GM23338 (cell line): ENCODE measurements at regions not wholly inside any gene's neighbourhood (a gene's known extent, or its start where the extent isn't known, plus 50 kb on each side); places are given as distances from the start of the nearest gene placed in this dataset.

Experiments
- ATAC-seq: fragments of 200-7000 bp; cut with Tn5 transposase; 3 replicates; pipeline ENCODE4 v1.9.1; 2020
- DNase-seq: peaks from one replicate; pipeline ENCODE4 v3.0.0-alpha.2; 2015; ENCODE audit warnings: low spot score
- H2AFZ ChIP-seq: fragments of 200-600 bp; sonication (generic); 2 replicates; pipeline ENCODE4 v1.8.0; 2016; ENCODE audit warnings: antibody characterized with exemption, mild to moderate bottlenecking, moderate library complexity
- H3F3A ChIP-seq: fragments of 200-600 bp; sonication (generic); replicated peaks from 2 replicates; pipeline ENCODE4 v1.8.0; 2017; ENCODE audit warnings: antibody characterized with exemption, mixed run types, low read depth
- H3K27ac ChIP-seq: fragments of 200-600 bp; sonication (generic); 2 replicates; pipeline ENCODE4 v1.6.1; 2016; ENCODE audit warnings: low read depth
- H3K27me3 ChIP-seq: fragments of 200-600 bp; sonication (generic); 2 replicates; pipeline ENCODE4 v1.8.0; 2016; ENCODE audit warnings: mild to moderate bottlenecking, mixed run types, moderate library complexity; ENCODE audit not compliant: insufficient read depth
- H3K36me3 ChIP-seq: fragments of 200-600 bp; sonication (generic); 2 replicates; pipeline ENCODE4 v1.8.0; 2016; ENCODE audit warnings: mild to moderate bottlenecking; ENCODE audit not compliant: insufficient read depth
- H3K4me1 ChIP-seq: fragments of 200-600 bp; sonication (generic); 2 replicates; pipeline ENCODE4 v1.8.0; 2016; ENCODE audit warnings: mild to moderate bottlenecking, moderate library complexity; ENCODE audit not compliant: insufficient read depth
- H3K4me2 ChIP-seq: fragments of 200-600 bp; sonication (generic); 2 replicates; pipeline ENCODE4 v1.7.1; 2017; ENCODE audit warnings: mixed run types
- H3K4me3 ChIP-seq: fragments of 200-600 bp; sonication (generic); 2 replicates; pipeline ENCODE4 v1.6.1; 2016; ENCODE audit warnings: mixed run types
- H3K79me2 ChIP-seq: fragments of 200-600 bp; sonication (generic); replicated peaks from 2 replicates; pipeline ENCODE4 v1.8.0; 2017; ENCODE audit warnings: mild to moderate bottlenecking; ENCODE audit not compliant: insufficient read depth
- H3K9me2 ChIP-seq: fragments of 200-600 bp; sonication (generic); 2 replicates; pipeline ENCODE4 v1.8.0; 2017; ENCODE audit not compliant: insufficient read depth
- H4K20me1 ChIP-seq: fragments of 200-600 bp; sonication (generic); replicated peaks from 2 replicates; pipeline ENCODE4 v1.8.0; 2017; ENCODE audit warnings: mild to moderate bottlenecking; ENCODE audit not compliant: insufficient read depth
- H3K27ac Mint-ChIP-seq: 2 replicates; pipeline ENCODE4 v1.8.0; 2020; ENCODE audit warnings: inconsistent platforms, mild to moderate bottlenecking, moderate library complexity, mixed read lengths
- H3K27me3 Mint-ChIP-seq: 3 replicates; pipeline ENCODE4 v1.8.0; 2022; ENCODE audit warnings: low read depth, mild to moderate bottlenecking, moderate library complexity, mixed read lengths, inconsistent platforms; ENCODE audit not compliant: insufficient read depth, poor library complexity
- H3K36me3 Mint-ChIP-seq: 3 replicates; pipeline ENCODE4 v1.8.0; 2021; ENCODE audit warnings: low read depth, mild to moderate bottlenecking, inconsistent platforms, moderate library complexity, mixed read lengths
- H3K4me1 Mint-ChIP-seq: 3 replicates; pipeline ENCODE4 v1.8.0; 2020; ENCODE audit warnings: mild to moderate bottlenecking, inconsistent platforms, mixed read lengths
- H3K4me3 Mint-ChIP-seq: 3 replicates; pipeline ENCODE4 v1.8.0; 2021; ENCODE audit warnings: moderate library complexity, mild to moderate bottlenecking, inconsistent platforms, mixed read lengths
- H3K9me3 Mint-ChIP-seq: 3 replicates; pipeline ENCODE4 v1.8.0; 2020; ENCODE audit warnings: moderate library complexity, mild to moderate bottlenecking, inconsistent platforms, mixed read lengths
- CREB1 ChIP-seq: fragments of 250-450 bp; sonication (Bioruptor Pico); IDR thresholded peaks from 2 replicates; pipeline ENCODE4 v1.5.0; 2020; ENCODE audit warnings: low read depth, mild to moderate bottlenecking, moderate library complexity
- CTCF ChIP-seq, 2 experiments: fragments of 200-600 bp in 1 of 2; sonication (generic) in 1 of 2; conservative IDR thresholded peaks; 2 replicates each; pipeline versions ENCODE4 v1.5.1 to v1.6.1; 2016 to 2017; ENCODE audit warnings: antibody characterized with exemption in 2 of 2, low read depth in 2 of 2, mild to moderate bottlenecking in 2 of 2, moderate library complexity in 1 of 2
- ETS1 ChIP-seq: IDR thresholded peaks from 2 replicates; pipeline ENCODE4 v1.6.1; 2016; ENCODE audit warnings: antibody characterized with exemption
- EZH2 ChIP-seq: fragments of 200-600 bp; sonication (generic); IDR thresholded peaks from one replicate; pipeline ENCODE4 v1.8.0; 2017; ENCODE audit warnings: antibody characterized with exemption, mild to moderate bottlenecking, low read depth; ENCODE audit not compliant: unreplicated experiment
- EZH2phosphoT487 ChIP-seq: fragments of 200-600 bp; sonication (generic); IDR thresholded peaks from one replicate; pipeline ENCODE4 v1.8.1; 2018; ENCODE audit warnings: antibody characterized with exemption; ENCODE audit not compliant: unreplicated experiment
- JUNB ChIP-seq: IDR thresholded peaks from one replicate; pipeline ENCODE4 v1.6.1; 2016; ENCODE audit warnings: antibody characterized with exemption; ENCODE audit not compliant: unreplicated experiment
- NANOG ChIP-seq: IDR thresholded peaks from 2 replicates; pipeline ENCODE4 v1.6.1; 2016; ENCODE audit warnings: antibody characterized with exemption, borderline replicate concordance
- POLR2AphosphoS5 ChIP-seq: IDR thresholded peaks from 2 replicates; pipeline ENCODE4 v1.6.1; 2016; ENCODE audit warnings: antibody characterized with exemption, low read depth
- REST ChIP-seq: IDR thresholded peaks from one replicate; pipeline ENCODE4 v1.6.1; 2018; ENCODE audit warnings: antibody characterized with exemption; ENCODE audit not compliant: unreplicated experiment
- STAT1 ChIP-seq: IDR thresholded peaks from one replicate; pipeline ENCODE4 v1.6.1; 2016; ENCODE audit warnings: antibody characterized with exemption; ENCODE audit not compliant: unreplicated experiment
- ZNF114 ChIP-seq: fragments of 250-450 bp; sonication (Bioruptor Pico); IDR thresholded peaks from 2 replicates; pipeline ENCODE4 v1.5.0; 2020; ENCODE audit warnings: mild to moderate bottlenecking, moderate library complexity
- ZNF331 ChIP-seq: fragments of 250-450 bp; sonication (Bioruptor Pico); IDR thresholded peaks from 2 replicates; pipeline ENCODE4 v1.5.0; 2020; ENCODE audit warnings: low read depth, mild to moderate bottlenecking, moderate library complexity
- ZNF462 ChIP-seq: fragments of 250-450 bp; sonication (Bioruptor Pico); IDR thresholded peaks from 2 replicates; pipeline ENCODE4 v1.5.0; 2020; ENCODE audit warnings: mild to moderate bottlenecking, moderate library complexity

- TF ChIP-seq STAT1 = no peak
- no peak for TF ChIP-seq CREB1 (CRISPR knock-in tag)
- no peak for TF ChIP-seq ZNF114 (CRISPR knock-in tag)
- TF ChIP-seq POLR2AphosphoS5 = no peak
These were observed 295.4 kb downstream of the ZEB2 start (continued) for GRCh38 chr2:144224472-144224871.

- Histone ChIP-seq H3K27me3 (no peaks in the 10 kb centered on the region), H3K9me2 (no peaks in the 10 kb centered on the region), H3K4me3 (no peak overlapping the region), H3K36me3 (no peaks in the 10 kb centered on the region), H3K27ac (no peak overlapping the region), H3K4me2 (no peak overlapping the region), H2AFZ (no peak overlapping the region), H4K20me1 (no peaks in the 10 kb centered on the region), H3F3A (no peaks in the 10 kb centered on the region), H3K4me1 (no peaks in the 10 kb centered on the region), H3K79me2 (no peaks in the 10 kb centered on the region)
- no peak for DNase-seq
- no peaks in the 10 kb centered on the region for H3K27me3 Mint-ChIP-seq
- no peak for ATAC-seq
- H3K4me3 Mint-ChIP-seq = no peak overlapping the region
- H3K9me3 Mint-ChIP-seq = no peaks in the 10 kb centered on the region
- peaks cover 5% of the 10 kb centered on the region; the same call in 2 of the 3 replicates for H3K4me1 Mint-ChIP-seq
- no peaks in the 10 kb centered on the region; the same call in 2 of the 3 replicates for H3K36me3 Mint-ChIP-seq
- TF ChIP-seq NANOG = no peak
- no peak for TF ChIP-seq REST
- no peak for TF ChIP-seq ZNF114 (CRISPR knock-in tag)
- TF ChIP-seq CTCF (conservative IDR thresholded peaks at IDR 0.05; ENCODE audit: low read depth in 2 of 2) = no peak
- TF ChIP-seq EZH2phosphoT487 = no peak
- no peak for TF ChIP-seq JUNB
- no peak for TF ChIP-seq CREB1 (CRISPR knock-in tag)
- no peak for TF ChIP-seq ZNF462
- no peak for TF ChIP-seq ZNF331 (CRISPR knock-in tag)
- no peak for TF ChIP-seq STAT1
- no peak for TF ChIP-seq EZH2
- no peak for TF ChIP-seq ETS1
- TF ChIP-seq POLR2AphosphoS5 = no peak
- no peak overlapping the region for H3K27ac Mint-ChIP-seq
These were observed 299.9 kb downstream of the ZEB2 start for GRCh38 chr2:144219979-144220378.
